Upper lobe of left lung (tissue), 6 donors: ENCODE measurements at regions not wholly inside any gene's neighbourhood (a gene's known extent, or its start where the extent isn't known, plus 50 kb on each side); places are given as distances from the start of the nearest gene placed in this dataset.

Experiments
- ATAC-seq, 2 donors: fragments of 200-7000 bp; cut with Tn5 transposase; one replicate each; pipeline ENCODE4 v1.9.1; 2022; ENCODE audit warnings: mild to moderate bottlenecking in 2 of 2, moderate library complexity in 2 of 2; ENCODE audit not compliant: low FRiP score in 2 of 2
- DNase-seq, 2 donors: peaks; one replicate each; pipeline ENCODE4 v3.0.0-alpha.2; 2019 to 2020
- H3K27ac ChIP-seq, 4 donors: fragments of 200-600 bp; sonication (generic); one replicate each; pipeline ENCODE4 v1.5.1; 2016 to 2019
- H3K27me3 ChIP-seq, 4 donors: fragments of 200-600 bp; sonication (generic); one replicate each; pipeline ENCODE4 v1.5.1; 2017 to 2019
- H3K36me3 ChIP-seq, 4 donors: fragments of 200-600 bp; sonication (generic); one replicate each; pipeline ENCODE4 v1.5.1; 2016 to 2019
- H3K4me1 ChIP-seq, 4 donors: fragments of 200-600 bp; sonication (generic); one replicate each; pipeline ENCODE4 v1.5.1; 2018 to 2019
- H3K4me3 ChIP-seq, 4 donors: fragments of 200-600 bp; sonication (generic); one replicate each; pipeline ENCODE4 v1.5.1; 2017 to 2019; ENCODE audit warnings: mild to moderate bottlenecking in 2 of 4, moderate library complexity in 1 of 4
- H3K9me3 ChIP-seq, 4 donors: fragments of 200-600 bp; sonication (generic); one replicate each; pipeline ENCODE4 v1.5.1; 2018 to 2019
- CTCF ChIP-seq, 6 experiments: fragments of 450-650 bp in 4 of 6; fragments of 200-600 bp in 2 of 6; sonication (generic) in 2 of 6; IDR thresholded peaks; one replicate each; pipeline ENCODE4 v1.5.1; 2016 to 2019; ENCODE audit warnings: antibody characterized with exemption in 6 of 6
- EP300 ChIP-seq, 4 donors: sonication (generic); formaldehyde crosslinking; IDR thresholded peaks; one replicate each; pipeline ENCODE4 v1.5.1; 2017; ENCODE audit warnings: antibody characterized with exemption in 4 of 4, control low read depth in 2 of 4
- POLR2A ChIP-seq, 4 donors: fragments of 450-650 bp; IDR thresholded peaks; one replicate each; pipeline ENCODE4 v1.5.1; 2016 to 2017; ENCODE audit warnings: antibody characterized with exemption in 4 of 4, mild to moderate bottlenecking in 2 of 4
- POLR2AphosphoS5 ChIP-seq, 2 donors: sonication (generic); formaldehyde crosslinking; IDR thresholded peaks; one replicate each; pipeline ENCODE4 v1.5.1; 2017; ENCODE audit warnings: antibody characterized with exemption in 2 of 2
- WGBS, 2 donors: methylation state at CpG; one replicate each; pipeline ENCODE4 v1.1.5; 2017 to 2018; 5-methylcytosine and 5-hydroxymethylcytosine counted together
- donor health status: DM: no; HTN: no; CAD: no; lungs with moderate emphysema.
- donor health status: DM: no; HTN: yes; CAD: no; lungs with severe emphysema.

- WGBS, 2 donors = 83 to 92% methylated on average over 7 to 9 of the region's 9 CpGs
- H3K9me3 ChIP-seq = no peaks in the 10 kb centered on the region
- H3K36me3 ChIP-seq = no peaks in the 10 kb centered on the region
- no peak overlapping the region for H3K27ac ChIP-seq
- no peaks in the 10 kb centered on the region for H3K4me1 ChIP-seq
- H3K4me3 ChIP-seq = no peak overlapping the region
- peak in 1 of 2 donors; percentile 34 for ATAC-seq
- no peaks in the 10 kb centered on the region for H3K27me3 ChIP-seq
- no peak for TF ChIP-seq POLR2AphosphoS5 (IDR thresholded peaks at IDR 0.05)
- TF ChIP-seq CTCF (IDR thresholded peaks at IDR 0.05) = no peak
- no peak for TF ChIP-seq POLR2A (IDR thresholded peaks at IDR 0.05)
- TF ChIP-seq EP300 (IDR thresholded peaks at IDR 0.05) = no peak
- peak in 1 of 2 donors; percentile 37 for DNase-seq
These were observed 1451.9 kb upstream of the AGA start for GRCh38 chr4:178894126-178894525.

DNA sequence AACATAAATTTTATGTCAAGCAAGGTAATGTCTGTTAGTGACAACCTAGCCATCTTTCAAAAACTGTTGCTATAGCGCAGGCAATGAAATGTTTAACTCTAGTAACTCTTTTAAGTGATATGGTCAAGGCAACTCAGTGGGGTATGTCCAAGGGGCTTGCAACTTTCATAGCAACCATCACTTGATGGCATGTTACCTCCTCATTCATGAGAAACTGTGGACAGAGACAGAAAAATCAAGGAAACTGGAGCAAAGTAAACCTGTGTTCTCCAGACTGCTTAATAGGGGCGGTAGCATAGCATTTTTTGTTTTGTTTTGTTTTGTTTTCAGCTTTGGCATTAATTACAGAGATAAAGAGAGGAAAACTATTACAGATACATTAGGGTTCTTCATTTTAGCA lies 1456.8 kb upstream of the AGA start:
- no peaks in the 10 kb centered on the region for H3K9me3 ChIP-seq
- no peaks in the 10 kb centered on the region for H3K36me3 ChIP-seq
- 82 to 84% methylated on average over 2 of the region's 2 CpGs for WGBS, 2 donors
- ATAC-seq (no peak), DNase-seq (no peak)
- H3K27me3 ChIP-seq = no peaks in the 10 kb centered on the region
- TF ChIP-seq CTCF (IDR thresholded peaks at IDR 0.05) (no peak), EP300 (IDR thresholded peaks at IDR 0.05) (no peak), POLR2A (IDR thresholded peaks at IDR 0.05) (no peak), POLR2AphosphoS5 (IDR thresholded peaks at IDR 0.05) (no peak)
- H3K27ac ChIP-seq = no peak overlapping the region
- H3K4me3 ChIP-seq = no peak overlapping the region
- no peaks in the 10 kb centered on the region for H3K4me1 ChIP-seq

DNA sequence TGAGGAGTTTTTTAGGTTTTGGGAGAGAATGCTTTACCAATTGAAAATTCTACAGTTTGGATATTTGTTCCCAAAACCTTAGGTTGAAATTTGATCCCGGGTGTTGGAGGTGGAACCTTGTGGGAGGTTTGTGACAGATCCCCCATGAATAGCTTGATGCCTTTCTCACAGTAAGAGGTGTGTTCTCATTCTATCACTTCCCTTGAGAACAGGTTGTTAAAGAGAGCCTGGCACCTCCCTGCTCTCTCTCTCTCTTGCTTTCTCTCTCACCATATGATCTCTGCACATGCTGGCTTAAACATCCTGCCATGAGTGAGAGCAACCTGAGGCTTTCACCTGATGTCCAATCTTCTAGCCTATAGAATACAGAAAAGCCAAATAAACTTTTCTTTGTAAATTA lies 1475.5 kb upstream of the AGA start:
- Histone ChIP-seq H3K9me3 (peaks cover 0 to 11% (median 0%) of the 10 kb centered on the region in 4 donors), H3K4me3 (no peak overlapping the region), H3K27me3 (no peaks in the 10 kb centered on the region), H3K27ac (no peak overlapping the region), H3K4me1 (no peaks in the 10 kb centered on the region), H3K36me3 (no peaks in the 10 kb centered on the region)
- no peak for TF ChIP-seq EP300 (IDR thresholded peaks at IDR 0.05)
- TF ChIP-seq POLR2A (IDR thresholded peaks at IDR 0.05) = no peak
- TF ChIP-seq POLR2AphosphoS5 (IDR thresholded peaks at IDR 0.05) = no peak
- no peak for TF ChIP-seq CTCF (IDR thresholded peaks at IDR 0.05)
- ATAC-seq (no peak), DNase-seq (no peak)
- 41 to 58% methylated on average over 1 of the region's 1 CpG for WGBS, 2 donors

GRCh38 chr4:178937130-178937529 lies 1494.9 kb upstream of the AGA start:
- WGBS, 2 donors = 55 to 84% methylated on average over 1 of the region's 1 CpG
- no peak overlapping the region for H3K27ac ChIP-seq
- H3K36me3 ChIP-seq = no peaks in the 10 kb centered on the region
- no peak overlapping the region for H3K4me3 ChIP-seq
- ATAC-seq (no peak), DNase-seq (no peak)
- H3K27me3 ChIP-seq = no peaks in the 10 kb centered on the region
- H3K9me3 ChIP-seq = no peaks in the 10 kb centered on the region
- no peaks in the 10 kb centered on the region for H3K4me1 ChIP-seq
- TF ChIP-seq POLR2AphosphoS5 (IDR thresholded peaks at IDR 0.05) = no peak
- TF ChIP-seq CTCF (IDR thresholded peaks at IDR 0.05) = no peak
- TF ChIP-seq POLR2A (IDR thresholded peaks at IDR 0.05) = no peak
- no peak for TF ChIP-seq EP300 (IDR thresholded peaks at IDR 0.05)

DNA sequence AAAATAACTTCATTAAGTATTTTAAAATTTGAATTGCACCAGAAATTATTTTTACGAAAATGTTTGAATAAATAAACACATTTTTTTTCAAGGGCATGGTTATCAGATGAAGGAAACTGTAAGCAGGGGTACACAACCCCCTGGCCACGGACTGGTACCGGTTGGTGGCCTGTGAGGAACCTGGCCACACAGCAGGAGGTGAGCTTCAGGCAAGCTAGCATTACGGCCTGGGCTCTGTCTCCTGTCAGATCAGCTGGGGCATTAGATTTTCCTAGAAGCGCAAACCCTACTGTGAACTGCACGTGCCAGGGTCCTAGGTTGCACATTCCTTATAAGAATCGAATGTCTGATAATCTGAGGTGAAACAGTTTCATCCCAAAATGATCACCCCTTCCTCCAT lies 1499.7 kb upstream of the AGA start:
- WGBS, 2 donors = 80 to 85% methylated on average over 7 of the region's 7 CpGs
- Histone ChIP-seq H3K27ac (no peak overlapping the region), H3K4me1 (no peaks in the 10 kb centered on the region), H3K9me3 (no peaks in the 10 kb centered on the region), H3K36me3 (no peaks in the 10 kb centered on the region), H3K4me3 (no peak overlapping the region), H3K27me3 (no peaks in the 10 kb centered on the region)
- TF ChIP-seq POLR2AphosphoS5 (IDR thresholded peaks at IDR 0.05) (no peak), CTCF (IDR thresholded peaks at IDR 0.05) (no peak), POLR2A (IDR thresholded peaks at IDR 0.05) (no peak), EP300 (IDR thresholded peaks at IDR 0.05) (no peak)
- ATAC-seq = no peak
- DNase-seq = no peak
